ENCODE measurements at regions not wholly inside any gene's neighbourhood (a gene's known extent, or its start where the extent isn't known, plus 50 kb on each side); places are given as distances from the start of the nearest gene placed in this dataset.

DNA sequence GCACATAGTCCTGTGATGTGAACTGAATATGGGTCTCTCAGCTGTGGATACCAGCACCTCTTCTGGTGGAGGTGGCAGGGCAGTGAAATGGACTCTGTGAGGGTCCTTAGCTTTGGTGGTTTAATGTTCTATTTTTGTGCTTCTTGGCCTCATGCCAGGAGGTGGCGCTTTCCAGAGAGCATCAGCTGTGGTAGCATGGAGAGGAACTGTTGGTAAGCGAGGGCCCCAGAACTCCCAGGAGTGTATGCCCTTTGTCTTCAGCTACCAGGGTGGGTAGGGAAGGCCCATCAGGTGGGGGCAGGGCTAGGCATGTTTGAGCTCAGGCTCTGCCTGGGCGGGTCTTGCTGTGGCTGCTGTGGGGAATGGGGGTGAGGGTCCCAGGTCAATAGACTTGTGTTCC is 241.7 kb downstream of the AEBP2 start:
- no peaks in the 10 kb centered on the region for H3K36me3 ChIP-seq (replicated peaks; ENCODE audit: insufficient read depth, low read length)
- H3K27ac ChIP-seq (ENCODE audit: low read length) = no peak overlapping the region
- no peaks in the 10 kb centered on the region for H3K27me3 ChIP-seq (replicated peaks; ENCODE audit: insufficient read depth, low read length)
- H3K4me1 ChIP-seq (ENCODE audit: low read length) = no peaks in the 10 kb centered on the region; the same call in 1 of the 2 replicates
- H4K20me1 ChIP-seq (ENCODE audit: insufficient read depth, low read length) = no peaks in the 10 kb centered on the region
- H3K4me3 ChIP-seq (ENCODE audit: low read length) = no peak overlapping the region
- no peak overlapping the region for H3K9ac ChIP-seq (ENCODE audit: low read length)
- H3K9me3 ChIP-seq (replicated peaks; ENCODE audit: insufficient read depth, low read length) = no peaks in the 10 kb centered on the region
- TF ChIP-seq, protein P1, sequence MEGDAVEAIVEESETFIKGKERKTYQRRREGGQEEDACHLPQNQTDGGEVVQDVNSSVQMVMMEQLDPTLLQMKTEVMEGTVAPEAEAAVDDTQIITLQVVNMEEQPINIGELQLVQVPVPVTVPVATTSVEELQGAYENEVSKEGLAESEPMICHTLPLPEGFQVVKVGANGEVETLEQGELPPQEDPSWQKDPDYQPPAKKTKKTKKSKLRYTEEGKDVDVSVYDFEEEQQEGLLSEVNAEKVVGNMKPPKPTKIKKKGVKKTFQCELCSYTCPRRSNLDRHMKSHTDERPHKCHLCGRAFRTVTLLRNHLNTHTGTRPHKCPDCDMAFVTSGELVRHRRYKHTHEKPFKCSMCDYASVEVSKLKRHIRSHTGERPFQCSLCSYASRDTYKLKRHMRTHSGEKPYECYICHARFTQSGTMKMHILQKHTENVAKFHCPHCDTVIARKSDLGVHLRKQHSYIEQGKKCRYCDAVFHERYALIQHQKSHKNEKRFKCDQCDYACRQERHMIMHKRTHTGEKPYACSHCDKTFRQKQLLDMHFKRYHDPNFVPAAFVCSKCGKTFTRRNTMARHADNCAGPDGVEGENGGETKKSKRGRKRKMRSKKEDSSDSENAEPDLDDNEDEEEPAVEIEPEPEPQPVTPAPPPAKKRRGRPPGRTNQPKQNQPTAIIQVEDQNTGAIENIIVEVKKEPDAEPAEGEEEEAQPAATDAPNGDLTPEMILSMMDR (IDR thresholded peaks at IDR 0.05; ENCODE audit: low read length) = no peak
- TF ChIP-seq EZH2 (optimal IDR thresholded peaks at IDR 0.05; ENCODE audit: low read depth, low read length) (no peak), EZH2phosphoT487 (IDR thresholded peaks at IDR 0.05; ENCODE audit: low read length) (no peak)
- H3K79me2 ChIP-seq (ENCODE audit: low read length) = no peaks in the 10 kb centered on the region
- no peaks in the 10 kb centered on the region for H3K9me2 ChIP-seq (replicated peaks; ENCODE audit: insufficient read depth, low read length)
- H3F3A ChIP-seq (ENCODE audit: insufficient read depth, low read length) = 0 out of 2 replicates have a peak, but pooled peaks cover 4% of the 10 kb centered on the region
- DNase-seq = no peak
- no peak overlapping the region for H3K4me2 ChIP-seq (ENCODE audit: low read depth, low read length)
- no peak overlapping the region for H2AFZ ChIP-seq (ENCODE audit: low read length)

DNA sequence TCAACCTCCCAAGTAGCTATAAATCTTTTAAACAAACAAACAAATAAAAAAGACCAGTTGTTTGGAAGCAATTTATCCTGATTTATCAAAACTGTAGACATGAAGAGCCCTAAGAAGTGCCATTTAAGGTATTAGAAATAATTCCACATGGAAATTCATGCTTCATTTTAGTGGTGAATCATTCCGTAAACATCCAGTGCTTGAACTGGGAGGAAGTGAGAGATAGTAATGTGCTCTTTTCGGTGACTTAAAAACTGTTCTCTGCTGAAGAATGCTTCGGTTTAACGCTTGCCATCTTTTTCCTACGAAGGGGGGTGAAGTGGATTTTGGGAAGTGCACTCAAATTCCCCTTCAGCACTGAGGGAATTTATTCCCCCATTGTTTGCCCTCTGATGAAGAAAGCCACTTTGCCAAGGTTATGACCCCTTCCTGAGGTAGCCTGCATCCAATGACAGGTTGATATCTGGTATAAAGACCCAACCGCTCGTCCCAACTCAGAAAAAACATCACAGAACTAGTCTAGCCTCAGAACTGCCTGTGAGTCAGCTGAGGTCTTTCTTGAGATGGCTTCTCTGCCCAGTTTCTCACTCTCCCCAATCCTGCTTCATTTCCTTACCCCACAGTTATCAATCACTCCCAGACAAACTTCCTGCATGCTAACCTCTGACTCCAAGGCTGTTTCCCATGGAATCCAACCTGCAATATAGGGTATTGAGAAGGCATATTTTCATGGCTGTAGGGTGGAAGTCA is 244.1 kb downstream of the AEBP2 start:
- no peaks in the 10 kb centered on the region for H3K36me3 ChIP-seq (replicated peaks; ENCODE audit: insufficient read depth, low read length)

DNA sequence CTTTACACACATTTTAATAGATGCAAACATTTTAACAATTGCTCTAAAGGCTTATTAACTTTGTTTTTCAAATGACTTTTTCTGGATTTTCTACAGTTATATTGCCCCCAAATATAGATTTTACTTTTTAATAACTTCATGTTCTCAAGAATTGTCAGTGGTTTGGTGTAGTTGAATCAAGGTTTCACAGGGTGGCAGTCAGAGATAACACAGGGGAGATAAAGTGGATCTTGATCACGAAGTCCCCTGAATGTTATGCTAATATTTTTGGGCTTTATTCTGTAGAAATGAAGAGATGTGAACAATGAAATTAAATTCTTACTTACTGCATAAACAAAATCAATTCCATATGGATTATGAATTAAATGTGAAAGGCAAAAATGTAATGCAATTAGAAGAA is 248.1 kb downstream of the AEBP2 start:
- Histone ChIP-seq H3F3A (ENCODE audit: insufficient read depth, low read length) (no peaks in the 10 kb centered on the region), H3K9ac (ENCODE audit: low read length) (no peak overlapping the region), H3K4me3 (ENCODE audit: low read length) (no peak overlapping the region), H3K4me1 (ENCODE audit: low read length) (no peaks in the 10 kb centered on the region), H2AFZ (ENCODE audit: low read length) (no peak overlapping the region), H3K9me3 (replicated peaks; ENCODE audit: insufficient read depth, low read length) (no peaks in the 10 kb centered on the region), H3K9me2 (replicated peaks; ENCODE audit: insufficient read depth, low read length) (no peaks in the 10 kb centered on the region), H3K27me3 (replicated peaks; ENCODE audit: insufficient read depth, low read length) (no peaks in the 10 kb centered on the region), H4K20me1 (ENCODE audit: insufficient read depth, low read length) (no peaks in the 10 kb centered on the region), H3K79me2 (ENCODE audit: low read length) (no peaks in the 10 kb centered on the region), H3K27ac (ENCODE audit: low read length) (no peak overlapping the region), H3K36me3 (replicated peaks; ENCODE audit: insufficient read depth, low read length) (no peaks in the 10 kb centered on the region), H3K4me2 (ENCODE audit: low read depth, low read length) (no peak overlapping the region)
- DNase-seq = no peak
- TF ChIP-seq EZH2phosphoT487 (IDR thresholded peaks at IDR 0.05; ENCODE audit: low read length) = no peak
- TF ChIP-seq, protein P1 (IDR thresholded peaks at IDR 0.05; ENCODE audit: low read length) = no peak
- no peak for TF ChIP-seq EZH2 (optimal IDR thresholded peaks at IDR 0.05; ENCODE audit: low read depth, low read length)

More for the DNA sequence above, 244.1 kb downstream of the AEBP2 start:
- no peak for DNase-seq
- no peak overlapping the region for H3K4me2 ChIP-seq (ENCODE audit: low read depth, low read length)
- H3K27me3 ChIP-seq (replicated peaks; ENCODE audit: insufficient read depth, low read length) = no peaks in the 10 kb centered on the region
- H3K9ac ChIP-seq (ENCODE audit: low read length) = no peak overlapping the region
- H4K20me1 ChIP-seq (ENCODE audit: insufficient read depth, low read length) = no peaks in the 10 kb centered on the region
- H3K9me3 ChIP-seq (replicated peaks; ENCODE audit: insufficient read depth, low read length) = no peaks in the 10 kb centered on the region
- no peaks in the 10 kb centered on the region for H3K79me2 ChIP-seq (ENCODE audit: low read length)
- no peak overlapping the region for H3K27ac ChIP-seq (ENCODE audit: low read length)
- H2AFZ ChIP-seq (ENCODE audit: low read length) = no peak overlapping the region
- H3K9me2 ChIP-seq (replicated peaks; ENCODE audit: insufficient read depth, low read length) = no peaks in the 10 kb centered on the region
- H3F3A ChIP-seq (ENCODE audit: insufficient read depth, low read length) = 0 out of 2 replicates have a peak, but pooled peaks cover 4% of the 10 kb centered on the region
- H3K4me3 ChIP-seq (ENCODE audit: low read length) = no peak overlapping the region
- no peak for TF ChIP-seq EZH2 (optimal IDR thresholded peaks at IDR 0.05; ENCODE audit: low read depth, low read length)
- no peak for TF ChIP-seq EZH2phosphoT487 (IDR thresholded peaks at IDR 0.05; ENCODE audit: low read length)
- TF ChIP-seq, protein P1 (IDR thresholded peaks at IDR 0.05; ENCODE audit: low read length) = no peak
- H3K4me1 ChIP-seq (ENCODE audit: low read length) = no peaks in the 10 kb centered on the region; the same call in 1 of the 2 replicates
